Effector memory CD8-positive, alpha-beta T cell (primary cell): ENCODE measurements at regions not wholly inside any gene's neighbourhood (a gene's known extent, or its start where the extent isn't known, plus 50 kb on each side); places are given as distances from the start of the nearest gene placed in this dataset.
"Not testable (repeated sequence)": the region's sequence is repeated elsewhere in the genome, so short reads cannot be mapped to it uniquely, and the experiment has no call there.

Source experiments
- ATAC-seq: fragments of 150-1000 bp; cut with Tn5 transposase; replicated peaks from 2 replicates; pipeline ENCODE4 v1.10.0; 2021; ENCODE audit warnings: mild to moderate bottlenecking, moderate library complexity
- DNase-seq, 3 experiments: peaks; one replicate each; pipeline ENCODE4 v3.0.0; 2021
- H3K27ac Mint-ChIP-seq, 2 donors: one replicate each; pipeline ENCODE4 v1.8.0; 2022; ENCODE audit warnings: mild to moderate bottlenecking in 2 of 2, mixed read lengths in 2 of 2, moderate library complexity in 2 of 2
- H3K27me3 Mint-ChIP-seq, 2 donors: one replicate each; pipeline ENCODE4 v1.8.0; 2022; ENCODE audit warnings: mixed read lengths in 2 of 2
- H3K36me3 Mint-ChIP-seq: one replicate; pipeline ENCODE4 v1.8.0; 2022; ENCODE audit warnings: mild to moderate bottlenecking, moderate library complexity, mixed read lengths; ENCODE audit not compliant: insufficient read depth
- H3K4me1 Mint-ChIP-seq, 2 donors: one replicate each; pipeline ENCODE4 v1.8.0; 2022; ENCODE audit warnings: low read depth in 2 of 2, mixed read lengths in 2 of 2
- H3K4me3 Mint-ChIP-seq, 2 donors: one replicate each; pipeline ENCODE4 v1.8.0; 2022; ENCODE audit warnings: mild to moderate bottlenecking in 2 of 2, mixed read lengths in 2 of 2, moderate library complexity in 2 of 2
- H3K9me3 Mint-ChIP-seq, 2 donors: one replicate each; pipeline ENCODE4 v1.8.0; 2022; ENCODE audit warnings: mixed read lengths in 2 of 2

- H3K27ac Mint-ChIP-seq, result peak overlapping the region; percentile 4 to 78
- H3K4me3 Mint-ChIP-seq, result peak overlapping the region; percentile 51 to 74
- H3K4me1 Mint-ChIP-seq, result peaks cover 9 to 29% of the 10 kb centered on the region in 2 donors
- peak; percentile 1 to 29 (median 2) for DNase-seq
- not testable (repeated sequence) for H3K36me3 Mint-ChIP-seq, H3K9me3 Mint-ChIP-seq, H3K27me3 Mint-ChIP-seq
- peak; percentile 87 for ATAC-seq
Observed at GRCh38 chrY:12391655-12392559, 309.1 kb upstream of the USP9Y start.

- Mint-ChIP-seq H3K4me3 (no peak overlapping the region), H3K36me3 (no peaks in the 10 kb centered on the region), H3K4me1 (peaks cover 9 to 29% of the 10 kb centered on the region in 2 donors), H3K27ac (no peak overlapping the region), H3K27me3 (no peaks in the 10 kb centered on the region), H3K9me3 (no peaks in the 10 kb centered on the region)
- ATAC-seq (no peak), DNase-seq (no peak)
Observed at GRCh38 chrY:12393190-12393589, 307.8 kb upstream of the USP9Y start.

GRCh38 chrY:12395381-12396120 is 305.5 kb upstream of the USP9Y start:
- H3K27ac Mint-ChIP-seq, H3K36me3 Mint-ChIP-seq, DNase-seq, ATAC-seq, H3K4me3 Mint-ChIP-seq, H3K9me3 Mint-ChIP-seq, H3K27me3 Mint-ChIP-seq: not testable (repeated sequence)
- H3K4me1 Mint-ChIP-seq, result peaks cover 9 to 29% of the 10 kb centered on the region in 2 donors

GRCh38 chrY:12403916-12404315 is 297.1 kb upstream of the USP9Y start:
- no peaks in the 10 kb centered on the region for H3K27me3 Mint-ChIP-seq
- no peaks in the 10 kb centered on the region for H3K4me1 Mint-ChIP-seq
- H3K36me3 Mint-ChIP-seq, result no peaks in the 10 kb centered on the region
- no peak for ATAC-seq
- no peak overlapping the region for H3K27ac Mint-ChIP-seq
- H3K9me3 Mint-ChIP-seq, result no peaks in the 10 kb centered on the region
- no peak overlapping the region for H3K4me3 Mint-ChIP-seq
- no peak for DNase-seq

DNA sequence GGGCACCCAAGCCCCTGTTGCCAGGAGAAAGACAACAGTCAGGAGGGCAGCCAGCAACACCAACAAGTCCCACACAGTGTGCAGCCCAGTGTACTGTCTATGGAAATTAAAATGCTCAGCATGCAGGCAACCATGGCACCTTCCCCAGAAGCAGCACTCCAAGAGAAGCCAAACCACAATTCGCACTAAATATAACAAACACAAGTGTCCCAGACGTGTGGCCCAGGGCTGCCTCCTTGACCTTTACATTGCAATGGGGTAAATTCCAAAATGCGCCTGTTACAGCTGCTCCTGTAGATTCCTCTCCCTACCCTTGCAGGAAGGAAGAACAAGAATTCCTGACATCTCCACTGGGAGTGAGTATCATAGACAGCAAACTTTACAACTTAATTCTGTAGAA is 292.8 kb upstream of the USP9Y start:
- no peaks in the 10 kb centered on the region for H3K27me3 Mint-ChIP-seq
- ATAC-seq (no peak), DNase-seq (no peak)
- H3K27ac Mint-ChIP-seq, result no peak overlapping the region
- no peak overlapping the region for H3K4me3 Mint-ChIP-seq
- H3K4me1 Mint-ChIP-seq, result peaks cover 2 to 10% of the 10 kb centered on the region in 2 donors
- no peaks in the 10 kb centered on the region for H3K9me3 Mint-ChIP-seq
- no peaks in the 10 kb centered on the region for H3K36me3 Mint-ChIP-seq

GRCh38 chrY:12410696-12411095 is 290.3 kb upstream of the USP9Y start:
- Mint-ChIP-seq H3K36me3 (no peaks in the 10 kb centered on the region), H3K27me3 (no peaks in the 10 kb centered on the region), H3K4me3 (no peak overlapping the region), H3K9me3 (no peaks in the 10 kb centered on the region), H3K27ac (peak overlapping the region in 1 of 2 donors; percentile 80), H3K4me1 (peaks cover 4 to 16% of the 10 kb centered on the region in 2 donors)
- DNase-seq, result no peak
- no peak for ATAC-seq

DNA sequence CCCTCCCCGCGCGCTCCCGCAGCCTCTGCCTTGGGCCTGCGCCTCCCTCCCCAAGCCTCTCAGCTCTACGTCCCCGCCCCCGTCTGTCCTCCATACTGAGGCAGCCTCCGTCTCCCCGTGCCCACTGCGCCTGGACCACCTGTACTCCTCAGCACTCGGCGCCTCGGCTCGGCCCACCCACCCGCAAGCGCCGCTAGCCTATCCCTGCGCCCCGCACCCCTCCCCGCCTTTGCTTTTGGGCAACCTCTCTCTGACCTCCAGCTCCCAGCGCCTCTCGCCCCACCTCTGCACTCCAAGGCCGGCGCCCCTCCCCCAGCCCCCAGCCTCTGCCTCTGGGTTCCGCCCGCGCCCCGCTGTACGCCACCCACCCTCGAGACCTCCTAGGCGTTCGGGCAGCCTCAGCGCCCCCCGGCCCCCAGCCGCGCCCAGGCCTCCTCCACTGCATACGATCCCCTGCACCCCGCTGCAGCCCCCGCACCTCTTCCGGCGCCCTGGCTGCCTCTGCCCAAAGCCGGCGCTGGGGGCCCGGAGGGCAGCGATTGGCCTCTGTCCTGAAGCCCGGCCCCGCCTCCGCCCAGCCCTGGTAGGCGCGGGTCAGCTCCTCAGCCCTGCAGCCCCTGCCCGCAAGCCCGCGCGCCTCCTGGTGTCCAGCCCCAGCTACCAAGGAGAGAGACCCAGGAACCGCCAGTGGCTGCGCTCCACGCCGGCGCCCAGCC is 279.8 kb upstream of the USP9Y start:
- peak overlapping the region; percentile 25 to 40 for H3K4me3 Mint-ChIP-seq
- peaks cover 0 to 6% of the 10 kb centered on the region in 2 donors for H3K4me1 Mint-ChIP-seq
- DNase-seq (no peak), ATAC-seq (no peak)
- H3K27ac Mint-ChIP-seq, result no peak overlapping the region
- H3K27me3 Mint-ChIP-seq, result peaks cover 10 to 16% of the 10 kb centered on the region in 2 donors
- H3K36me3 Mint-ChIP-seq, result peaks cover 2% of the 10 kb centered on the region
- H3K9me3 Mint-ChIP-seq, result no peaks in the 10 kb centered on the region

GRCh38 chrY:12421788-12422124 is 279.3 kb upstream of the USP9Y start:
- Mint-ChIP-seq H3K4me3 (peak overlapping the region; percentile 25 to 40), H3K27ac (no peak overlapping the region), H3K4me1 (peaks cover 0 to 6% of the 10 kb centered on the region in 2 donors), H3K27me3 (peaks cover 10 to 16% of the 10 kb centered on the region in 2 donors), H3K9me3 (no peaks in the 10 kb centered on the region), H3K36me3 (peaks cover under 1% of the 10 kb centered on the region)
- DNase-seq (no peak), ATAC-seq (no peak)

DNA sequence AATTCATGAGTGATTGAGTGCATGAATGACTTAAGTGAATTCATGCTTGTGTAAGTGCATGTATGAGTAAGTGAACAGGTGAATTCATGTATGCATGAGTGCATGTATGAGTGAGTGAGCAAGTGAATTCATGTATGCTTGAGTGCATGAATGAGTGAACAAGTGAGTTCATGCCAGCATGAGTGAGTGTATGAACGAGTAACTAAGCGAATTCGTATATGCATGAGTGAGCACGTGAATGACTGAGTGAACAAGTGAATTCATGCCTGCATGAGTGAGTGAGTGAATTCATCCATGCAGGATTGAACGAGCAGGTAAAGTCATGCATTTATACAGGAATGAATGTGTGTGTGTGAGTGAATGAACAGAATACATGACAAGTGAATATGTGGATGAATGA is 278.5 kb upstream of the USP9Y start:
- Mint-ChIP-seq H3K27ac (no peak overlapping the region), H3K4me1 (peaks cover 0 to 6% of the 10 kb centered on the region in 2 donors), H3K4me3 (no peak overlapping the region), H3K9me3 (no peaks in the 10 kb centered on the region), H3K36me3 (no peaks in the 10 kb centered on the region), H3K27me3 (peaks cover 10 to 16% of the 10 kb centered on the region in 2 donors)
- no peak for DNase-seq
- no peak for ATAC-seq

DNA sequence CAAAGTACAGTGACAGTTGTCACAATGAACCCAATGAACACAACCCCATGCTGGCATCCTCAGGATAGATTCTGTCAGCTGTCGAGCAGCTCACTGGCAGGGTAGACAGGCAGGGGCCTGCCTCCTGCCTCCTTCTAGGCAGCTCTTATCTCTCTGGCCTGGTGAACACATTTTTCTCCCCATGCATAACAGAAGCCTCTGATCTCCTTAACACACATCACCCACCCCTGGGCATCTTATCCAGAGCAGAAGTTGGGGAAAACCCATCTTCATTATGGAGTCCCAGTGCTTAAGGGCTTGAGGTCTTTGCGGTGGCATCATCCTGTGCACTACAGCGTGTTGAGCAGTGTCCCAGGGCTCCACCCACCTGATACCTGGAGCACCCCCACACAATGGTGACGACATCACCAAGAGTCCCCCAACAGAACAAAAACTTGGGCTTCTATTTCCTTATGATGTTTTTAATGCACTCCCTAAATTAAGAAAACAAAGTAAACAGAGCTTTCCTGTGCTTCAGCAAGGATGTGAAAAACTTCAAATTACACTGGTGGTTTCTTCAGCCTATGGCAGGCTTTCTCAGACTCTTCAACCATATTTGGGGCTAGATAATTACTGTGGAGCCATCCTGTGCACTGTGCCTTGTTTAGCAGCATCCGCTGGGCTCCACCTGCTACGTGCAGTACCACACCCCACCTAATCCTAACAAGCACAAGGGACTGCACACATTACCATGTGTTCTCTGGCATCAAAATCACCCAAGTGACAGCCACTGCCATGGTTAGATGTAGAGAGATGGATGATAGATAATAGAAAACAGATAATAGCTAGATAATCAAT is 277.4 kb upstream of the USP9Y start:
- Mint-ChIP-seq H3K27me3 (peaks cover 10 to 16% of the 10 kb centered on the region in 2 donors), H3K36me3 (no peaks in the 10 kb centered on the region), H3K27ac (no peak overlapping the region)

GRCh38 chrY:12425506-12425905 is 275.5 kb upstream of the USP9Y start:
- H3K4me3 Mint-ChIP-seq, result no peak overlapping the region
- ATAC-seq, result no peak

More for the DNA sequence above, 277.4 kb upstream of the USP9Y start:
- DNase-seq, result no peak
- no peaks in the 10 kb centered on the region for H3K4me1 Mint-ChIP-seq
- no peak overlapping the region for H3K4me3 Mint-ChIP-seq
- H3K9me3 Mint-ChIP-seq, result no peaks in the 10 kb centered on the region
- ATAC-seq, result no peak

GRCh38 chrY:12427361-12427760 is 273.7 kb upstream of the USP9Y start:
- ATAC-seq, result no peak
- H3K36me3 Mint-ChIP-seq, result no peaks in the 10 kb centered on the region
- peaks cover 4 to 9% of the 10 kb centered on the region in 2 donors for H3K27me3 Mint-ChIP-seq
- no peaks in the 10 kb centered on the region for H3K4me1 Mint-ChIP-seq
- H3K4me3 Mint-ChIP-seq, result no peak overlapping the region
- no peak overlapping the region for H3K27ac Mint-ChIP-seq
- H3K9me3 Mint-ChIP-seq, result no peaks in the 10 kb centered on the region
- DNase-seq, result no peak

More at GRCh38 chrY:12425506-12425905, 275.5 kb upstream of the USP9Y start:
- Mint-ChIP-seq H3K27me3 (peaks cover 10 to 16% of the 10 kb centered on the region in 2 donors), H3K9me3 (no peaks in the 10 kb centered on the region), H3K4me1 (no peaks in the 10 kb centered on the region), H3K36me3 (no peaks in the 10 kb centered on the region), H3K27ac (no peak overlapping the region)
- no peak for DNase-seq

- H3K4me3 Mint-ChIP-seq, result no peak overlapping the region
- H3K9me3 Mint-ChIP-seq, result no peaks in the 10 kb centered on the region
- ATAC-seq (no peak), DNase-seq (no peak)
- peaks cover 0 to 6% of the 10 kb centered on the region in 2 donors for H3K27me3 Mint-ChIP-seq
- no peaks in the 10 kb centered on the region for H3K36me3 Mint-ChIP-seq
- no peaks in the 10 kb centered on the region for H3K4me1 Mint-ChIP-seq
- no peak overlapping the region for H3K27ac Mint-ChIP-seq
Observed at GRCh38 chrY:12431546-12431945, 269.5 kb upstream of the USP9Y start.
